SW480 (cell line): ENCODE measurements at regions not wholly inside any gene's neighbourhood (a gene's known extent, or its start where the extent isn't known, plus 50 kb on each side); places are given as distances from the start of the nearest gene placed in this dataset.
"Not testable (repeated sequence)": the region's sequence is repeated elsewhere in the genome, so short reads cannot be mapped to it uniquely, and the experiment has no call there.

Source experiments
- DNase-seq: peaks from one replicate; pipeline ENCODE4 v3.0.0-alpha.2; 2016; ENCODE audit warnings: low spot score

DNA sequence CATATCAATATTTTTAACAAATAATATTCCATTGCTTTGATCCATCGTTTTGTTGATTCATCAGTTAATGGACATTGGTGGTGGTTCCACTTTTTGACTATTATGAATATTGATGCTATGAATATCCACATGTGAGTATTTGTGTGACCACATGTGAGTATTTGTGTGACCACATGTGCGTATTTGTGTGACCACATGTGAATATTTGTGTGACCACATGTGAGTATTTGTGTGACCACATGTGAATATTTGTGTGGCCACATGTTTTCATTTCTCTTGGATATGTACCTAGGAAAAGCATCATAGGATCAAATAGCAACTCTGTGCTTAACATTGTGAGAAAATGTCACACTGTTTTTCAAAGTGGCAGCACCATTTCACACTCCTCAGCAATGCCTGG, 433.6 kb upstream of the FRG1 start:
- DNase-seq = peak; percentile 24

DNA sequence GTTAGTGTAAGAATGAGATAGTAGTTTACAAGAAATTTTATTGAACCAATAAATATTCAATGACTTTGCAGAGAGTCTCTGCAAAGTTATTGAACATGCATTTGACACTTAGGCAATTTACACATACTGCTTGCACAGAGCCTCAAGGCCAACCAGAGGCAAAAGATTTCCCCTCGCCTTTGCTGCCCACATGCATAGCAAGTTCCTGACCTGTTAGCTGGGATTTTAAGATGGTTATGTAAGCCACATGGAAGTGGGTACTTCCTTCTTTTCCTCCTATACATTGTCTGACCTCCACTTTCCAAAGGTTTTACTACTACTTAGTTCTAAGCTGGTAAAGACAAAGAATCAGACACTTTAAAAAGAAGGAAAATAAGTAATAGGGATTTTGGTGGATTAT, 430.1 kb upstream of the FRG1 start:
- no peak for DNase-seq

DNA sequence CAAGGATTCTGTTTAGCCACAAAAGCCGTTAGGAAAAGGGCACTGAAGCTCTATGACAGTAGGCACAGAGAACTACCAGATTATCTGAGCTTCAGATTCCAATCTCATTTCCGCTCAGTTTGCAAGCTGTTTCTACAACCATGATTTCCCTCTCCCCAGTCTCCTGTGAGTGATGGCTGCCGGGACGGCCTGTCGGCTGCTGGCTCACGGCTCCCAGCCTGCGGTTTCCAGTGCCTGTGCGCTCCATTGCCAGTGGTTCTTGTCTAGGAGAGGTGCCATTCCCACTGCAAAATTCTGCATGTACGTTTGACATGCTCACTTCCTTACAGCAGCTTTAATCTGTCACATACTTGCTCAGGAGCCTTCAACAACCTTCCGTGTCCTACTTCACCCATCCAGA, 429.1 kb upstream of the FRG1 start:
- DNase-seq = no peak

DNA sequence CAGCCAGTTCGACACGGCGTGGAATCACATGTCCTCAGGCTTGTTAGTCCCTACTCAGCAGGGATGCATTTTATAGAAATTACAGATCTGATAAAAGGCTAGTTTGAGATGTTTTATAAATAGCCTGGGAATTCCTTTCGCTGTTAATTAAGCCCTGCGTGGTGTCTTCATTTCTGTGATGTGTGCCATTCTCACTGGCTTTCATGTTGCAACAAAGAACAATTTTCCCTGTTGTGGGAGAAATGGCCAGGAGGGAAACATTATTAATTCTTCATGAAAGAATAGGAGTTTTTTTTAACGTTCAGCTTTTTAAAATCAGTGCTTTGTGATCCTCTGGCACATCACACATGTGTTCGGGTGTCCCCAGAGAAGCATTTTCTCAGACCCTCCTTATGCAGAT, 427.3 kb upstream of the FRG1 start:
- no peak for DNase-seq

DNA sequence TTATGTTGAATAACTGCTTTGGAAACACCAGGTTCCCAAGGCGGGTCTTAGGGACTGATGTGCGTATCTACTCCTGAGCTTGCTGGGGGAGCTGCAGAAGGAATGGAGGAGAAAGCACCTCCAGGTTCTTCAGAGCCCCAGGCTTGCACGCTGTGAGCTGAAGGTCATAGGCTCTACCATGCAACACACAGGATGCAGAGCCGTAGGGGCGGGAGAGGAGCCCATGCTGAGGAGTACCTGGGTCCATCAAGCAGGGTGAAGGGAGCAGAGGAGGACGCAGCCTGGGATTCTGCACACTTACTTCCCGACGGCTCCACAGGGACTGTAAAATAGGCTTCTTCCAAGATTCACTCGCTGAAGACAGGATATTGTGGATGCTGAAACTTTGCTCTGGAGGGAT, 426.5 kb upstream of the FRG1 start:
- DNase-seq = no peak

DNA sequence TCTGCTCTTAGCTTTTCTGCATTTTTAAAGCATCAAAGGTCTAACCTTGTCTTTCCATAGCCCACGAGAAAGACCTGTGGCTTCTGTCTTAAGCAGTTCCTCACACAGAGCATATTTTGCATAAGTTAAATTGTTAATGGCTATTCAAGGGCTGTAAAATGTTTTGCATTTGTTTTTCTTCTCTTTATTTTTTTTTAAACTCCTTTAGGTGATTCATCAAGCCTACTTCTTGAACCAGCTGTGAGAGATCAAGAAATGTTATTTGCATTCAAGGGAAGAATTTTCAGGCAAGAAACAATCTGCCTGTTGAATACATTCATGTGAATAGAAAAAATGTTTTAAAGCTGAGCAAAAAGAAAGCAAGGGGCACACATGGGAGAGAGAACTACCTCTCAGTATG, 423.8 kb upstream of the FRG1 start:
- no peak for DNase-seq

DNA sequence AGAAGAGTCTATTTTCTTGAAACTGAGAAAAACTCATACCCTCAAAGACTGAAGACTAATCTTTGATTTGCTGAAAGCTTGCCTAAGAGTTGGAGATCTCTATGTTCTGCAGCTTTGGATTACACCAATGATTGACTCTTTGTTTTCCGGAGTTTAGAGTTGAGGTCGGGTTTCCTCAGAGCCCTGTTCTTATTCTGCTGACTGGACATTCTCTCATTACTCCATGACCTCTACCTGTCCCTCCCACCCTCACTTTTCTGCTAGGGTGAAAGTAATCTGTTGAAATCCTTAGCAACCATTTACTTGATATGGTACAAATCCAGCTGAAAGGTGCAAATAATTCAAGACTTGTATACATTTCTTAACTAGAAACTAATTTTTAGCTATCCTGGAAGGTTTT, 421.5 kb upstream of the FRG1 start:
- DNase-seq = no peak

DNA sequence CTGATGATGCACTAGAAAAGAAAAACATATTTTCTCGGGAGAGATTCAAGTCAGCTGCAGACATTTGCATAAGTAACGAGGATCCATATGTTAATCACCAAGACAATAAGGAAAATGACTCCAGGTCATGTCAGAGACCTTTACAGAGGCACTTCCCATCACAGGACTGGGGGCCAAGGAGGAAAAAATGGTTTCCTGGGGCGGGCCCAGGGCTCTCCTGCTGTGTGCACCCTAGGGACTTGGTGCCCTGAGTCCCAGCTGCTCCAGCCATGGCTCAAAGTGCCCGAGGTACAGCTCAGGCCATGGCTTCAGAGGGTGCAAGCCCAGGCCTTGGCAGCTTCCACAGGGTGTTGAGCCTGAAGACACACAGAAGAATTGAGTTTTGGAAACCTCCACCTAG, 415.4 kb upstream of the FRG1 start:
- no peak for DNase-seq

DNA sequence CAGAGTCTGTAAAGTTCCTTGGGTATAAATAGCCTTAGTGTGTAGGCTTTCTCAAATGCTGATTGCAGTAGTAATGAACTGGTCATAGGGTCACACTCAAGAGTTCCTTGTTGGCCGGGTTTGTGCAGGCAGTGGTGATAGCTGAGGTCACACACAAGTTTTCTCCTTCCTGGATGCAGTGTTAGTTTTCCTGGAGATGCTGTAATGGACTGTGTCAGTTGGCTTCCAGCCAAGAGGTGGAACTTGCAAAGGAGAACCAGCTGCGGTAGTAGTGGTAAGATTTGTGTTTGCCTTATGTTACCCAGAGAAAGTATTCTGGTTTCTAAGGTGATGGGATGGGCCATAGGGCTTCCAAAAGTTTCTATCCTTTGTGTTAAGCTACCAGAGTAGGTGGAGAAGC, 409.8 kb upstream of the FRG1 start:
- DNase-seq = no peak

DNA sequence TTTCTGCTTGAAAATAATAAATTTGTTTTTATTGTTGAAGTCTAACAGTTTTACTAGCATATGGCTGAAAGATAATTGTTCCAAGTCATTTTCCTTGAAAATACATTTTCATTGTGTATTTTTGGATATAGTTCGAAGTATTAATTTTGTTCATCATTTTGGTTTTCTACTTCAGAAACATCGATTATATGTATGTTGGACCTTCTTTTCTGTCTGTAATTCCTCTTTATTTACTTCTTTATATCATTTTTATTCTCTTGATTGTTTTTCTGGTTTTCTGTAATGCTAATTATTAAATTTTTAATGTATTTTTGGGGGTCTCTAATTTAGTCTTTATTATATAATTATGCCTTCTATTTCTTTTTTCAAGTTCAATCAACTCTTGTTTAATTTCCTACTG, 407.1 kb upstream of the FRG1 start:
- no peak for DNase-seq

DNA sequence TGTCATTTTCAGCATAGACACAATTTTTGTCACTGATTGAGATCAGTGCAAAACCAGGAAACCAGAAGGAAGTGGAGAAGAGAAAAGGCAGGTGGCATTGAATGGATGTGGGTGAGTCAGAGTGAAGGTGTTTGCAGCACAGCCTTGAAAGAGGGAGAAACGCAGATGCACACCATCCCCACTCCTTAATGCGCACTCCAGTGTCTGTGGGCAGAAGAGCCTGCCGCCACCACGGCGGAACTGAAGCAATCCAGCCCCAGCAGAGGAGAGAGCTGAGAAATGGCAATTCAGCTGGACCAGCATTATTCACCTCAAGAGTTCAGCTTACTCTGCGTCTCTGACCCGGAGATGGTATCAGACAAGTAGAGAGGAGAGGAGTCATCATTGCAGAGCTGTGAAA, 393.1 kb upstream of the FRG1 start:
- peak; percentile 3 for DNase-seq

DNA sequence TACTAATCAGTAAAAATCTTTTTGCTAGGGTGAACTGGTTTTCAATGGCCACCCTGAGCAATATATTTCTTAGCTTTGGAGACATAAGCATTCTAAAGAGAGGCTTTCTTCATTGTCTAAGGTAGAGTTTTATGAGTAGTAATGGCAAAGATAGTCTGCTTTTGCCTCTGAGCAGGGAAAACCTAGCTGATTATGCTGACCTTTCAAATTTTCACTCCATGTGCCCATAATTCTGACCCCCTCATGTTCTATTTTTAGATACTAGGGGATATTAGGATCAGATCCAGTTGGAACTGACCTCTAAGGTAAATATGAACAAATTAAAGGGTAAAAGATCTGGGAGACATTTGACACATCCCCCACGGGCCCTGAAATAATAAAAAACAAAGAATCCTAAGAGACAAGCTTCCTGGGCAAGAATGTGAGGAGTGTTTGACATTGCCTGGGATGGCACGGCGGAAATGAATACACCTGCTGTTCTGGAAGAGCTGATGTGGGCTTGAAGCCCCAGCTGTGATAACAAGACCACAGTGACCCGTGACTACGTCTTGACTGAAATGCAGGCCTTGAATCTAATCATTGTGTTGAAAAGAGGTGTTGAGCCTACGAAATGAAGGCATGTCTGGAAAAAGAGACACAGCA, 392.1 kb upstream of the FRG1 start:
- DNase-seq = no peak

DNA sequence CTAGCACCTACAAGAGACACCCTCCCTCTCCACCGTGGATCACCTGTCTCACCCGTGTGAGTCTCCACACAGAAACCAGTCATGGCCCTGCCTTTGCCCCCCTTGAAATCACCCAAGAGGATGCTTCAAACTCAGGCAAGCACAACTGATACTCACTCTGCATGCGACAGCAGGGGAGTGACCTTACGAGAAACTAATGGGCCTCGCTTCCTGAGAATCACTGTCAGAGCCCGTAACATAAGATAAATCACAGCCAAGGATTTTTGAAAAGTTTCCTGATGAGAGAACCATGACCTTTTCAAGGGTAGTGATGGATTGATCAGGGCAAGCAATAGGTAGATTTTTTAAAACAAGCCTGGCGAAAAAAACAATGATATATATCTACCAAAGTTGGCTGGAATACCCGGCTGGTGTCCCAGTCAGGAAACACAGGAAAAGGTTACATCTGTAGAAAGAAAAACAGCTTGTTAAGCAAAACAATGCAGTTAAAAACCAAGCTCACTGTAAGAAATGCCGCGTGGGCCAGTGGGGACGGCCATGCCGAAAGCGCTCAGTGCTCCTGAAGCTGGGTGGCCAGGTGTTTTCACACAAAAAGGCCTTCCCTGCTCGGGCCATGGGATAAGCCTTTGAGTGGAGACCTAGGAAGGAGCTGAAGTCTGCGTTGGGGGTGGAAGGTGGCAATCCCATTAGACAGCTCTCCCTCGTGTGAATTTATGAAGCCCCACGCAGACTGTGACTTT, 388.6 kb upstream of the FRG1 start:
- not testable (repeated sequence) for DNase-seq

DNA sequence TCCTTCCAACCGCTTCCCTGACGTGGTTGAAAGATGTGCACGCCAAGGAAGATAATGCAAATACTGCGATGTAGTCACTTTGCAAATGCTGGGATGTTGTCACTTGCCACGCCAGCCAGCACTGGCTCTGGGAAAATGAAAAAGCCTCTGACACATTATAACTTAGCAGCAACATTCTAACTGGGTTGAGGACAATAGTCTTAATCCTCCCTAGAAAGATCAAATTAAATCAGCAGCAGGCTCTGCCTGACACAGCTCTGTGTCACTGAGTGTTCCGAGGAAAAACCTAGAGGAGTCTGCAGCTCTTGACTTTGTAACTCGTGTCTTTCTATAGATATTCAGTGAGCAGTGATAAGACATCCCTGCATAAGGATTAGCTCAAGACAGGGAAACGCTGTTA, 380.1 kb upstream of the FRG1 start:
- DNase-seq = not testable (repeated sequence)

DNA sequence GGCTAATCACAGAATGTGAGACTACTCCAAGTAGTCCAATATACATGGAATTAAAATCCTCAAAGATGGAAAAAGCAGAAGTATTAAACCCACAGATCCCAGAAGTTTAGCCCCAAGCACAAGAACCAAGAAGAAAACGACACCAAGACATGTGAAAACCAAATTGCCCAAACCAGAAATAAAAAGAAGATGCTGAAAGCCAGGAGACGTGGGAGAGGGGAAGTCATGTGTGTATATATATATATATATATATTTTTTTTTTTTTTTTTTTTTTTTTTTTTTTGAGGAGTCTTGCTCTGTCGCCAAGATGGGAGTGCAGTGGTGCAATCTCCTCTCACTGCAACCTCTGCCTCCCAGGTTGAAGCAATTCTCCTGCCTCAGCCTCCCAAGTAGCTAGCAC, 376.9 kb upstream of the FRG1 start:
- not testable (repeated sequence) for DNase-seq

DNA sequence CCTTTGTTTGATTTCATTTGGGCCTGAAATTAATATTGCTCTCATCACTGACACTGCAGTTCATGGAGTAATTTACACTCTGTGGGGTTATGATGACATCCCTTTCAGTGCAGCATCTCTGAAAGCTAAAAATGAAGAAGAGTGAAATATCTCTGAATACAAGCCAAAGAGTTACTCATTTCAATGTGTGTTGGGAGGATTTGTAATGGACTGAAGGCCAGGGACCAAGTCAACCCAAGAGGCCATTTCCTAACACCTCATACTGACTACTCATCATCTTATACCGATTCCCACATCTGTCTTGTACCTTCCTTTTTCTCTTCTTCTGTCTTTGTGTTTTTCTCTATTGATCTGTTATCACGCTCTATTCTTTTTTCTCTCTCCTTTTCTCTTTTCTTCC, 374.4 kb upstream of the FRG1 start:
- DNase-seq = not testable (repeated sequence)

DNA sequence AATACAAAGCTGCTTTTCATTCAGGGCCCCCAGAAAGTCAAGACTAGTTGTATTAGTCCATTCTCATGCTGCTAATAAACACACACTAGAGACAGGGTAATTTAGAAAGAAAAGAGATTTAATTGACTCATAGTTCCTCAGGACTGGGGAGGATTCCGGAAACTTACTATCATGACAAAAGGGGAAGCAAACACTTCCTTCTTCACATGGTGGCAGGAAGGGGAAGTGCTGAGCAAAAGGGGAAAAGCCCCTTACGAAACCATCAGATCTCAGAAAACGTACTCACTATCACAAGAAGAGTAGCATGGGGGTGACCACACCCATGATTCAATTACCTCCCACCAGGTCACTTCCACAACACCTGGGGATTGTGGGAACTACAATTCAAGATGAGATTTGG, 373.8 kb upstream of the FRG1 start:
- DNase-seq = not testable (repeated sequence)

DNA sequence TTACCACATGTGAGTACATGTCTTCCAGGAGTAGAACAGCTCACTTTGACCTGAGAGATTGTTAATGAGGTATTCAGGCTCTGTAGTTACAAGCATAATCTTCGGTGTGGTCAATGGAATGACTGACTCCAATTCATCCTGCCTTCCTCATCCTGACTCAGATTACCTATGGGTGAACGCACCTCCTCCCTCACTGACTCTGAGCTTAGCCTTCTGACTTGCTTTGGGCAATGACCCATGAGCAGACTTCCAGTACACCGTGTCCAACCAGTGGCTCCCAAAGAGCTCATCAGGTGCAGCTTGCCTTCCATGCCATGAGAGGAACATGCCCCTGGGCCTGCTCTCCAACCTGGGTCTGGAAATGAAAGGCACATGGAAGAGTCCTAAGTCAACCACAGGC, 361.0 kb upstream of the FRG1 start:
- not testable (repeated sequence) for DNase-seq

DNA sequence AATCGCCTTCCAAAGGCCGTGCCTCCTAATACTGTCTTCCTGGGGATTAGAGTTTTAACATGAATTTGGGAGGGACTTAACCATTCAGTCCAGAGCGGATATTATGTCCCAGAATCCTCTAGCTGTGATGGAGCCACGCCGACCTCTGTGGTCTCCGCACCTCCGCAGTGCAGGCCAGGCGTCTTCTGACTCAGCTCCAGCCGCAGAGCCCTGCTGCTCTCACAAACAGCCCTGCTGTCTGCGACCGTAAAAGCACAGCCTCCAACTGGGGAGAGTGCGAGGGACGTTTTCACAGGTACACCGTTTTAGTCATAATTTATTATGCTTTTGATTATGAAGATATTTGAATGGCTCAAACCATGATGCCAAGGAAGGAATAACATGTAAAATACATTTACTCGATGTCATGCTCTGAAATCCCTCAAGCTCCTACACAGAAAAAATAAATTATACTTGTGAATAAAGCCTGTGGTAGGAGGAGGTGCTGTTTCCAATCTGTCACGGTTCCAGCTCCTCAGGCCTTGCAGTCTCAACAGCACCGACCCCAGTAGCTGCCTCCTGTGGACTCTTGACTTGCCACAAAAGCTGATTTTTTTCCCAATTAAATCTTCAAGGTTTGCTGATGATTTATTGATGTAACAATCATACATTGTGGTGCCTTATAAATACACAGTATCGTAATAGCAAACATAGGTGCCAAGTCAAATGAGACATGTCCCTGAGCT, 353.6 kb upstream of the FRG1 start:
- DNase-seq = peak; percentile 2

DNA sequence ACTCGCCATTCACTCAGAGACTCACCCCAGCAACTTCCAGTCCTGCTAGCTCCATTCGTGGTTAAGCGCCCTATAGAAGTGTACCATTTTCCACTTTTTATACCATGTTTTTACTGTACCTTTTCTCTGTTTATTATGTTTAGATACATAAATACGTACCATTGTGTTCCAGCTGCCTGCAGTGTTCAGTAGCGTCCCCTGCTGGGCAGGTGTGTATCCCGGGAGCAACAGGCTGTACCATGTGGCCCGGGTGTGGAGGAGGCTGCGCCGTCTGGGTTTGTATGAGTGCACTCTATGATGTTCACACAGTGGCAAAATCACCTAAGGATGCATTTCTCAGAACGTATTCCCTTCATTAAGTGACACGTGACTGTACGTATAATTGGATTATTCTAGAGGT, 351.5 kb upstream of the FRG1 start:
- DNase-seq = not testable (repeated sequence)

DNA sequence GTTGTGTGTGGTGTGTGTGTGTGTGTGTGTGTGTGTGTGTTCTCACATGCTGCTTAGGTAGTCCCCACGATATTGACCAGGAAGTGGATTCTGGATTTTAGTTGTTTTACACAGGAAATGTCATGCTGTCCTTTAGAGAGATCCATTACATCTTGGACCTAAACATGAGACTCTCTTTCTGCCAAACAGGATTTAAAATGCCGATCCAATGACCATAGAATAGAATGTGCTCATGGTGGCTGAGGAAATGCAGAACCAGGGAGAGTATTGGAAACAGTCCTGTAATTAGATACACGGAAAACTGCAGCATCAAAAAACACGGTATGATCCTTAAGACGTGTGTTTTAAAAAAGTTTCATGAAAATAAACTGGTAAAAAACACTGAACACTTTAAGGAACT, 347.8 kb upstream of the FRG1 start:
- DNase-seq = no peak

DNA sequence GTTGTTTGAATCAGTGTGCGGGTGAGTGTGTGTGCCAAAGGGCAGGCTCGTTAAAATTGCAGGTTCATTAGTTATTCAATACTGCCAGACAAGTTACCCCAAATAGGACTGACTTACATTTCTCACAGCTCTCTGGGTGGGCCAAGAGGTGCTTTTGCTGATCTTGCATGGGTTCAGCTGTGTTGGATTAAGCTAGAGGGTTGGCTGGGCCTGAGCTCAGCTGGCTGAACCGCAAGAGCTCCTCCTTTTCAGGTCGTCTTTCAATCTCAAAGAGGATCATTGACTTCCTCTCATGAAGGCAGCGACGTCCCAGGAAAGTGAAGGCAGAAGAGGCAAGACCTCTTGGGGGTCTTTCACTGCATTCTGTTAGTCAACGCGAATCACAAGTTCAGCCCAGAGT, 343.3 kb upstream of the FRG1 start:
- no peak for DNase-seq

DNA sequence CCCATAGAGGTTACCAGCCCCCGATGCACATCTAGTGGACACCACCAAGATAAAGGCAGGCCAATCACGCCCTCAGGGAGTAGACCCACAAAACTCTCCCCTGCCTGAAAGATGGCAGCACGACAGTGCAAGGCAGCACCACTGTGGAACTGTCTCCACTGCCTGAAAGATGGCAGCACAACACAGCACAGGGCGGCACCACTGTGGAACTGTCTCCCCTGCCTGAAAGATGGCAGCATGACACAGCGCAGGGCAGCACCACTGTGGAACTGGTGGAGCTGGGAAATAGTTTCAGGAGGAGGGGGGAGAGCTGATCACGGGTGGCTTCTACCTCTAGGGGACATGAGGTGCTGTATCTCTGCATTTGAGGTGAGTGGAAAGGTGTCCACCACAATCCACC, 340.4 kb upstream of the FRG1 start:
- no peak for DNase-seq
